A549 (cell line): ENCODE measurements at regions not wholly inside any gene's neighbourhood (a gene's known extent, or its start where the extent isn't known, plus 50 kb on each side); places are given as distances from the start of the nearest gene placed in this dataset.

Source experiments
- ATAC-seq, 2 experiments: fragments of 200-7000 bp in 1 of 2; fragments of >200 bp in 1 of 2; cut with Nextera tagmentation in 1 of 2; cut with Tn5 transposase in 1 of 2; 3 replicates each; pipeline versions ENCODE4 v1.8.0 to v1.9.1; 2018 to 2020; ENCODE audit warnings: mild to moderate bottlenecking in 1 of 2, moderate library complexity in 1 of 2
- CTCF ChIA-PET: fragments of 300-600 bp; sonication (Branson Sonifier 250); formaldehyde crosslinking; extraction: SDS; loops from one replicate; lab custom pipeline; 2021; ENCODE audit warnings: antibody characterized with exemption, inconsistent platforms; lab: Yijun Ruan, JAX
- POLR2A ChIA-PET: fragments of 350-600 bp; formaldehyde crosslinking; extraction: SDS; loops from one replicate; lab custom pipeline; 2021; ENCODE audit warnings: antibody characterized with exemption, inconsistent platforms; lab: Yijun Ruan, JAX
- DNase-seq, 2 experiments: peaks; one replicate each; pipeline versions ENCODE4 v3.0.0 to v3.0.0-alpha.2; 2011 to 2016; ENCODE audit warnings: low read depth in 1 of 2, low spot score in 1 of 2
- FAIRE-seq: peaks from 2 replicates; lab custom pipeline; 2011; peaks lifted over from hg19 to GRCh38; lab: Jason Lieb, UNC
- H3K27ac ChIP-seq, 2 experiments: fragments of >200 bp; sonication (Bioruptor Twin); formaldehyde crosslinking; 3 replicates each; pipeline ENCODE4 v1.5.1; 2016 to 2017
- H3K4me1 ChIP-seq: fragments of >200 bp; sonication (Bioruptor Twin); formaldehyde crosslinking; 3 replicates; pipeline ENCODE4 v1.6.1; 2016
- H3K4me2 ChIP-seq: fragments of >200 bp; sonication (Bioruptor Twin); formaldehyde crosslinking; 3 replicates; pipeline ENCODE4 v1.6.1; 2016
- H3K4me3 ChIP-seq: fragments of >200 bp; sonication (Bioruptor Twin); formaldehyde crosslinking; 3 replicates; pipeline ENCODE4 v1.5.1; 2016
- H3K9me3 ChIP-seq: fragments of >200 bp; sonication (Bioruptor Twin); formaldehyde crosslinking; 3 replicates; pipeline ENCODE4 v1.6.1; 2016
- BCL3 ChIP-seq: fragments of >200 bp; sonication (Bioruptor Twin); formaldehyde crosslinking; IDR thresholded peaks from 3 replicates; pipeline ENCODE4 v1.6.1; 2016
- CBX8 ChIP-seq: fragments of 200-600 bp; sonication (generic); IDR thresholded peaks from 2 replicates; pipeline ENCODE4 v1.6.1; 2016
- CEBPB ChIP-seq, 2 experiments: fragments of >200 bp in 1 of 2; sonication (Bioruptor Twin) in 1 of 2; formaldehyde crosslinking in 1 of 2; IDR thresholded peaks; 2 replicates each; pipeline ENCODE4 v1.6.1; 2012 to 2016
- CHD2 ChIP-seq: fragments of 150-350 bp; IDR thresholded peaks from 2 replicates; pipeline ENCODE4 v1.6.1; 2014; ENCODE audit warnings: low read length; ENCODE audit not compliant: partially characterized antibody
- FOSL2 ChIP-seq, 2 experiments: fragments of 450-650 bp in 1 of 2; fragments of >200 bp in 1 of 2; sonication (Bioruptor Twin) in 1 of 2; formaldehyde crosslinking; IDR thresholded peaks; 2 replicates each; pipeline versions ENCODE4 v1.5.0 to v1.6.1; 2016 to 2020; ENCODE audit warnings: mild to moderate bottlenecking in 1 of 2, moderate library complexity in 1 of 2
- FOXS1 ChIP-seq: fragments of 250-450 bp; sonication (Bioruptor Pico); IDR thresholded peaks from 2 replicates; pipeline ENCODE4 v1.5.0; 2020; ENCODE audit warnings: mild to moderate bottlenecking, moderate library complexity
- KDM1A ChIP-seq: fragments of 200-600 bp; sonication (generic); IDR thresholded peaks from 2 replicates; pipeline ENCODE4 v1.6.1; 2016; ENCODE audit warnings: low read depth, mild to moderate bottlenecking
- MYC ChIP-seq: IDR thresholded peaks from 2 replicates; pipeline ENCODE4 v1.6.1; 2012; ENCODE audit warnings: mild to moderate bottlenecking, inconsistent platforms, low read length, improper control_type of control experiment, borderline replicate concordance
- NPAS2 ChIP-seq: fragments of 250-450 bp; sonication (Bioruptor Pico); IDR thresholded peaks from 2 replicates; pipeline ENCODE4 v1.8.0; 2022; ENCODE audit warnings: mild to moderate bottlenecking, moderate library complexity, borderline replicate concordance
- NR3C1 ChIP-seq: fragments of >200 bp; sonication (Bioruptor Twin); formaldehyde crosslinking; IDR thresholded peaks from 3 replicates; pipeline ENCODE4 v1.6.1; 2017
- PBX3 ChIP-seq: IDR thresholded peaks from 2 replicates; pipeline ENCODE4 v1.6.1; 2012
- RFX5 ChIP-seq: fragments of 450-650 bp; IDR thresholded peaks from 2 replicates; pipeline ENCODE4 v1.7.1; 2014; ENCODE audit warnings: antibody characterized with exemption, mild to moderate bottlenecking, moderate library complexity
- TFCP2L1 ChIP-seq: fragments of 250-450 bp; sonication (Bioruptor Pico); IDR thresholded peaks from 2 replicates; pipeline ENCODE4 v1.5.0; 2021; ENCODE audit warnings: mild to moderate bottlenecking
- USF2 ChIP-seq: fragments of 450-650 bp; IDR thresholded peaks from 2 replicates; pipeline ENCODE4 v1.6.1; 2014; ENCODE audit warnings: antibody characterized with exemption
- ZNF302 ChIP-seq: fragments of 250-450 bp; sonication (Bioruptor Pico); IDR thresholded peaks from 2 replicates; pipeline ENCODE4 v1.9.0; 2021; ENCODE audit warnings: inconsistent platforms, mild to moderate bottlenecking, moderate library complexity
- WGBS: methylation state at CpG from one replicate; pipeline ENCODE4 v1.1.6; 2017; ENCODE audit errors: missing lambda C conversion rate; 5-methylcytosine and 5-hydroxymethylcytosine counted together
- TF ChIP-seq, protein P1 (sequence below): fragments of 250-450 bp; sonication (Bioruptor Pico); IDR thresholded peaks from 2 replicates; pipeline ENCODE4 v1.5.0; 2021; ENCODE audit warnings: mild to moderate bottlenecking, moderate library complexity, borderline replicate concordance
- TF ChIP-seq, protein P2 (sequence below): fragments of 150-350 bp; IDR thresholded peaks from 2 replicates; pipeline ENCODE4 v1.6.1; 2014; ENCODE audit warnings: low read depth, mild to moderate bottlenecking, low read length
- TF ChIP-seq, protein P3 (sequence below): IDR thresholded peaks from 2 replicates; pipeline ENCODE4 v1.6.1; 2012; ENCODE audit warnings: low read depth, borderline replicate concordance
- TF ChIP-seq, protein P4 (sequence below): fragments of >200 bp; sonication (Bioruptor Twin); formaldehyde crosslinking; IDR thresholded peaks from 3 replicates; pipeline ENCODE4 v1.5.1; 2016

GRCh38 chr12:67173258-67173657 lies 95.9 kb upstream of the CAND1 start:
- Histone ChIP-seq H3K4me2 (no peak overlapping the region), H3K4me3 (no peak overlapping the region), H3K9me3 (no peaks in the 10 kb centered on the region), H3K27ac (no peak overlapping the region)
- DNase-seq (no peak), FAIRE-seq (no peak)
- CTCF ChIA-PET = interaction anchor here (1.2 kb wide), 1 partner anchor 12 kb away, joined by 4 read pairs; no protein-coding TSS in a partner anchor
- no peak for TF ChIP-seq MYC
- no peak for TF ChIP-seq CHD2
- TF ChIP-seq BCL3 = no peak
- TF ChIP-seq, protein P1, sequence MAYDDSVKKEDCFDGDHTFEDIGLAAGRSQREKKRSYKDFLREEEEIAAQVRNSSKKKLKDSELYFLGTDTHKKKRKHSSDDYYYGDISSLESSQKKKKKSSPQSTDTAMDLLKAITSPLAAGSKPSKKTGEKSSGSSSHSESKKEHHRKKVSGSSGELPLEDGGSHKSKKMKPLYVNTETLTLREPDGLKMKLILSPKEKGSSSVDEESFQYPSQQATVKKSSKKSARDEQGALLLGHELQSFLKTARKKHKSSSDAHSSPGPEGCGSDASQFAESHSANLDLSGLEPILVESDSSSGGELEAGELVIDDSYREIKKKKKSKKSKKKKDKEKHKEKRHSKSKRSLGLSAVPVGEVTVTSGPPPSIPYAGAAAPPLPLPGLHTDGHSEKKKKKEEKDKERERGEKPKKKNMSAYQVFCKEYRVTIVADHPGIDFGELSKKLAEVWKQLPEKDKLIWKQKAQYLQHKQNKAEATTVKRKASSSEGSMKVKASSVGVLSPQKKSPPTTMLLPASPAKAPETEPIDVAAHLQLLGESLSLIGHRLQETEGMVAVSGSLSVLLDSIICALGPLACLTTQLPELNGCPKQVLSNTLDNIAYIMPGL = no peak
- TF ChIP-seq CEBPB (IDR thresholded peaks at IDR 0.05) = no peak
- TF ChIP-seq TFCP2L1 (CRISPR knock-in tag) = no peak
- no peak for TF ChIP-seq FOSL2 (IDR thresholded peaks at IDR 0.05)
- TF ChIP-seq FOSL2 (CRISPR knock-in tag; IDR thresholded peaks at IDR 0.05) = no peak
- TF ChIP-seq, protein P2, sequence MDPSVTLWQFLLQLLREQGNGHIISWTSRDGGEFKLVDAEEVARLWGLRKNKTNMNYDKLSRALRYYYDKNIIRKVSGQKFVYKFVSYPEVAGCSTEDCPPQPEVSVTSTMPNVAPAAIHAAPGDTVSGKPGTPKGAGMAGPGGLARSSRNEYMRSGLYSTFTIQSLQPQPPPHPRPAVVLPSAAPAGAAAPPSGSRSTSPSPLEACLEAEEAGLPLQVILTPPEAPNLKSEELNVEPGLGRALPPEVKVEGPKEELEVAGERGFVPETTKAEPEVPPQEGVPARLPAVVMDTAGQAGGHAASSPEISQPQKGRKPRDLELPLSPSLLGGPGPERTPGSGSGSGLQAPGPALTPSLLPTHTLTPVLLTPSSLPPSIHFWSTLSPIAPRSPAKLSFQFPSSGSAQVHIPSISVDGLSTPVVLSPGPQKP = no peak
- no peak for TF ChIP-seq KDM1A
- TF ChIP-seq RFX5 = no peak
- TF ChIP-seq PBX3 = no peak
- TF ChIP-seq NR3C1 = no peak
- TF ChIP-seq, protein P3, sequence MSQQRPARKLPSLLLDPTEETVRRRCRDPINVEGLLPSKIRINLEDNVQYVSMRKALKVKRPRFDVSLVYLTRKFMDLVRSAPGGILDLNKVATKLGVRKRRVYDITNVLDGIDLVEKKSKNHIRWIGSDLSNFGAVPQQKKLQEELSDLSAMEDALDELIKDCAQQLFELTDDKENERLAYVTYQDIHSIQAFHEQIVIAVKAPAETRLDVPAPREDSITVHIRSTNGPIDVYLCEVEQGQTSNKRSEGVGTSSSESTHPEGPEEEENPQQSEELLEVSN = no peak
- TF ChIP-seq ZNF302 = no peak
- TF ChIP-seq FOXS1 = no peak
- no peak for TF ChIP-seq NPAS2 (CRISPR knock-in tag)
- no peak for TF ChIP-seq USF2
- TF ChIP-seq, protein P4, sequence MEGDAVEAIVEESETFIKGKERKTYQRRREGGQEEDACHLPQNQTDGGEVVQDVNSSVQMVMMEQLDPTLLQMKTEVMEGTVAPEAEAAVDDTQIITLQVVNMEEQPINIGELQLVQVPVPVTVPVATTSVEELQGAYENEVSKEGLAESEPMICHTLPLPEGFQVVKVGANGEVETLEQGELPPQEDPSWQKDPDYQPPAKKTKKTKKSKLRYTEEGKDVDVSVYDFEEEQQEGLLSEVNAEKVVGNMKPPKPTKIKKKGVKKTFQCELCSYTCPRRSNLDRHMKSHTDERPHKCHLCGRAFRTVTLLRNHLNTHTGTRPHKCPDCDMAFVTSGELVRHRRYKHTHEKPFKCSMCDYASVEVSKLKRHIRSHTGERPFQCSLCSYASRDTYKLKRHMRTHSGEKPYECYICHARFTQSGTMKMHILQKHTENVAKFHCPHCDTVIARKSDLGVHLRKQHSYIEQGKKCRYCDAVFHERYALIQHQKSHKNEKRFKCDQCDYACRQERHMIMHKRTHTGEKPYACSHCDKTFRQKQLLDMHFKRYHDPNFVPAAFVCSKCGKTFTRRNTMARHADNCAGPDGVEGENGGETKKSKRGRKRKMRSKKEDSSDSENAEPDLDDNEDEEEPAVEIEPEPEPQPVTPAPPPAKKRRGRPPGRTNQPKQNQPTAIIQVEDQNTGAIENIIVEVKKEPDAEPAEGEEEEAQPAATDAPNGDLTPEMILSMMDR = no peak
- TF ChIP-seq CBX8 = no peak
- TF ChIP-seq, all 56 proteins: peak for 0
- ATAC-seq = no peak
- no peaks in the 10 kb centered on the region for H3K4me1 ChIP-seq
- WGBS = 0% methylated on average over 2 of the region's 2 CpGs
- POLR2A ChIA-PET = no interaction called here
